Spleen (tissue), 7 donors: ENCODE measurements at regions not wholly inside any gene's neighbourhood (a gene's known extent, or its start where the extent isn't known, plus 50 kb on each side); places are given as distances from the start of the nearest gene placed in this dataset.

Experiments used
- CTCF ChIP-seq, 11 experiments: fragments of 200-600 bp in 7 of 11; fragments of 450-650 bp in 4 of 11; sonication (generic) in 4 of 11; IDR thresholded peaks in 8 of 11; conservative IDR thresholded peaks in 3 of 11; 1 replicate in 7 of 11; 2 replicates in 4 of 11; pipeline versions ENCODE4 v1.4.0 to v1.8.0; 2016 to 2021; ENCODE audit warnings: antibody characterized with exemption in 11 of 11, inconsistent platforms in 4 of 11, mild to moderate bottlenecking in 1 of 11
- POLR2A ChIP-seq, 3 donors: fragments of 450-650 bp; IDR thresholded peaks; one replicate each; pipeline ENCODE4 v1.5.1; 2017; ENCODE audit warnings: antibody characterized with exemption in 3 of 3, mild to moderate bottlenecking in 1 of 3
- donor health status: DM: no; HTN: no; CAD: no; lungs with moderate emphysema.
- donor health status: DM: no; HTN: no; CAD: no.
- donor health status: DM: no; HTN: no; CAD: no.

GRCh38 chr6:165986311-165986913 lies 181.2 kb downstream of the TBXT start:
- TF ChIP-seq CTCF (IDR thresholded peaks at IDR 0.05 in 8 of 11, conservative IDR thresholded peaks at IDR 0.05 in 3 of 11) (no peak), POLR2A (IDR thresholded peaks at IDR 0.05) (no peak)
